H1 (cell line): ENCODE measurements at regions not wholly inside any gene's neighbourhood (a gene's known extent, or its start where the extent isn't known, plus 50 kb on each side); places are given as distances from the start of the nearest gene placed in this dataset.

Experiments used
- CTCF ChIP-seq, 3 experiments: IDR thresholded peaks; 1 replicate in 2 of 3; 2 replicates in 1 of 3; pipeline versions ENCODE4 v1.5.1 to v1.6.1; 2011; ENCODE audit warnings: low read length in 3 of 3, mild to moderate bottlenecking in 3 of 3, inconsistent platforms in 2 of 3, low read depth in 1 of 3, moderate library complexity in 1 of 3; ENCODE audit not compliant: insufficient read depth in 1 of 3; ENCODE audit errors: control extremely low read depth in 1 of 3
- EP300 ChIP-seq, 2 experiments: IDR thresholded peaks; 1 replicate in 1 of 2; 2 replicates in 1 of 2; pipeline ENCODE4 v1.6.1; 2011 to 2012; ENCODE audit warnings: low read depth in 2 of 2, low read length in 2 of 2, mild to moderate bottlenecking in 2 of 2, borderline replicate concordance in 1 of 2, inconsistent platforms in 1 of 2, moderate library complexity in 1 of 2
- EZH2 ChIP-seq: fragments of 200-600 bp; sonication (generic); IDR thresholded peaks from 2 replicates; pipeline ENCODE4 v1.7.1; 2012; ENCODE audit warnings: low read depth, mild to moderate bottlenecking, moderate library complexity, low read length, inconsistent platforms; ENCODE audit not compliant: severe bottlenecking
- NRF1 ChIP-seq: IDR thresholded peaks from 2 replicates; pipeline ENCODE4 v1.6.1; 2011; ENCODE audit warnings: mild to moderate bottlenecking, low read depth, low read length, improper control_type of control experiment
- POLR2A ChIP-seq, 2 experiments: IDR thresholded peaks; 1 replicate in 1 of 2; 2 replicates in 1 of 2; pipeline ENCODE4 v1.6.1; 2011; ENCODE audit warnings: low read depth in 2 of 2, low read length in 2 of 2, mild to moderate bottlenecking in 2 of 2; ENCODE audit errors: control extremely low read depth in 1 of 2
- SRF ChIP-seq: IDR thresholded peaks from 2 replicates; pipeline ENCODE4 v1.6.1; 2011; ENCODE audit warnings: mild to moderate bottlenecking, low read depth, low read length, moderate library complexity

- TF ChIP-seq EZH2, result no peak
- TF ChIP-seq POLR2A (IDR thresholded peaks at IDR 0.05; ENCODE audit: control extremely low read depth in 1 of 2, low read depth in 2 of 2, low read length in 2 of 2), result no peak
- no peak for TF ChIP-seq SRF
- no peak for TF ChIP-seq EP300 (IDR thresholded peaks at IDR 0.05; ENCODE audit: borderline replicate concordance in 1 of 2, low read depth in 2 of 2, low read length in 2 of 2)
- no peak for TF ChIP-seq NRF1
- TF ChIP-seq CTCF (IDR thresholded peaks at IDR 0.05; ENCODE audit: control extremely low read depth in 1 of 3, insufficient read depth in 1 of 3, low read depth in 1 of 3, low read length in 3 of 3), result no peak
Observed at GRCh38 chr6:2543321-2543720, 207.4 kb downstream of the MYLK4 start.
